Hematopoietic multipotent progenitor cell (in vitro differentiated cells): ENCODE measurements at regions not wholly inside any gene's neighbourhood (a gene's known extent, or its start where the extent isn't known, plus 50 kb on each side); places are given as distances from the start of the nearest gene placed in this dataset.

Source experiments
- DNase-seq, 3 donors: peaks; one replicate each; pipeline ENCODE4 v3.0.0-alpha.2; 2011 to 2015; ENCODE audit warnings: low read depth in 2 of 3, low spot score in 2 of 3

DNA sequence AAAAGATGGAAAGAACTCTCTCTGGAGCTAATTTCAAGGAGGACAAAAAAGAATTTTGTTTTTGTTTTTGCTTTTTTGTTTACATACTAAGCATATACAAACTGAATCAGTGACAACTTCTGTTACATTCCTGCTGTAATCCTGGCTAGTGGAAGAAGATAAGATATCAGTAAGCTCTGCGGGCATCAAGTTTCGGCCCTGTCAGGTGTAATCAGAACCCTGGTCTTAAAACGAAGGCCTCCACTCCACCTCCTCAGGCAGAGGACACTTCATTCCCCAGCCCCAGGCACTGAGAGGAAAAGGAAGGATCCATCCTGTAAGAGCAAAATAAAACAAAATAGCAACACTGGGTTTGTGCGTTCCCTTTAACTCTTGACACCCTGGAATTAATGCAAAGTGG lies 88.9 kb upstream of the ARHGAP29 start:
- no peak for DNase-seq

GRCh38 chr1:94325377-94326302 lies 88.3 kb upstream of the ARHGAP29 start:
- DNase-seq: no peak

- DNase-seq: no peak
Measured at GRCh38 chr1:94324178-94324544, 86.8 kb upstream of the ARHGAP29 start.

DNA sequence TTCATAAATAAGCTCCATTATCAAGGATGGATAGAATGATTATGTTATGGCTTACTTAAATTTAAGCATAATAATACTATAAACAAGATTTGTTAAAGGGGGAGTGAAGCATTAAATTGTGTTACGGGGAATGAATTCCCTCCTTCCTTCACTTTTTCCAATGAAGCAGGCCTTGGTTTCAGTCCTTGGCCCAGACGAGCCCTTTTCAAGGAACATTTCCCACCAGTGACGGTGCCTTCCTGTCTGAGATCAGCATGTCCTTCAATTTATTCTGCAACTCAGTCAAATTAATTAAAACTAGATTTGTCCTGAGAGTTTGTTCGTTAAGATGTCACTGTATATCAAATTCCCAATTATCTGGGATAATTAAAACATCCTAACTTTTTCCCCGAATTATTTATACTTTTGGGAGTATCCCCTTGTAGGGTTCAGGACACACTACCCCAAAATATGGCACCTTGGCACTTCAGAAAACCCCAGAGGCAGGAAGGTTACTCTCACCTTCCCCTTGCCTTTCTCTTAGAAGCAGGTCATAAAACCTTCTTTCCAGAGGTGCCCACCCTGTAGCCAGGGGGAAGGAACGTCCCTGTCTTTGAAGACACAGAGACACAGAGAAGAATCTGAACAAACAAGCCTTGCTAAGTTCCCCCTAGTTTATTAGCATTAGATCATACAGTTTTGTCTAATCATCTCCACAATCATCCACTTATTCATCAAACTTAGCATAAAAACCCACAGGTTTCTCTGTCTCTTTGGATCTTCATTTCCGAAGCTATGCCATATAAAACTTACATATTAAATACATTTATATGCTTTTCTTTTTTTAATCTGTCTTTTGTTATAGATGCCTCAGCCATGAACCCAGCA lies 86.2 kb upstream of the ARHGAP29 start:
- no peak for DNase-seq

DNA sequence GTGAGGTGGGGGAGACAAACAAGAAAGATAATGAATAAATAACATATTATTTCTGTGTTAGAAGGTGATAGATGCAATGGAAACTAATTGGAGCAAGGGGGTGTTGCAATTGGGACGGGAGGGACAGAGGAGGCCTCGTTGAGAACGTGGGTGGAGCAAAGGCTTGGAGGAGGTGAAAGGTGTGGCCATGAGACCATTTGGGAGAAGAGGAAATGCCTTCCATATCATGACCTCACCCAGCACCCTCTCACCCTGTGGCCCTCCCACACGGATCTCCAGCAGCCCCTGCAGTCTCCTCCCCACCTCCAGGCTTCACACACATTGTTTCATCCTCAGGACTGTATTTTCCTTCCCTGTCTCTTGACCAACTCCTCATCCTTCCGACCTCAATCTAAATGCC lies 85.3 kb upstream of the ARHGAP29 start:
- DNase-seq: no peak

DNA sequence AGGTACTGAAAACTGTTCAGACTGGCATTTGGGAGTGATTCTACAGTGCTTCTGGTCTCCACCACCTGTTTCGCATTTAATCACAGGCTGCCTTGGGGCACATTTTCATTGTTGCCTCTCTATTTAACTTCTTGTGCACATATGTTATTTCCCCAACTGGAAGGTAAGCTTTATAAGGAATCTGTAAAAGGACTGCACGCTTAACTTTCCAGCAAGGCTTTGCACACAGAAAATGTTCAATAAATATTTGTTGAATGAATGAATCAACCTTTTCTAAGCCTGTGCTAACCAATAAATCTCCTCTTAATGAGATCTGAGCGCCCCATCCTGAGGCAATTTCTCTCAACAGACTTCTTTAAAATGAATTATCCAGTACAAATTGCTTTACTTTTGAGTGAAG lies 84.3 kb upstream of the ARHGAP29 start:
- DNase-seq: no peak

- DNase-seq: no peak
Measured at GRCh38 chr1:94319319-94320102, 82.1 kb upstream of the ARHGAP29 start.

DNA sequence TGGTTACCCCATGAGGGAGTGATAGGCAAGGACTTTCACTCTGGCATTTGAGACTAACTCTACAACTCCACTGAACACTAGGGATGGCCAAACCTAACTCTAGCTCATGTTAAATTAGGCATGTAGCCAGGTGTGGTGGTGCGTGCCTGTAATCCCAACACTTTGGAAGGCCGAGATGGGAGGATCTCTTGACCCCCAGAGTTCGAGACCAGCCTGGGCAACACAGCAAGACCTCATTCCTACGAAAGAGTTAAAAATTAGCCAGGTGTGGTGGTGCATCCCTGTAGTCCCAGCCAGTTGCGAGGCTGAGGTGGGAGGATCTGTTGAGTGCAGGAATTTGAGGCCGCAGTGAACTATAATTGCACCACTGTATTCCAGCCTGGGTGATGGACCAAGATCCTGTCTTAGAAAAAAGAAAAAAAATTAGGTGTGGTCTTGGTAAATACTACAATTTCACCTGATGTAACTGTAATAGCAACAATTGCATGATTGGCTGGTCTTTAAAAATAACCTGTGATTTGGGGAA lies 81.2 kb upstream of the ARHGAP29 start:
- DNase-seq: no peak

GRCh38 chr1:94317790-94318188 lies 80.4 kb upstream of the ARHGAP29 start:
- DNase-seq: no peak

DNA sequence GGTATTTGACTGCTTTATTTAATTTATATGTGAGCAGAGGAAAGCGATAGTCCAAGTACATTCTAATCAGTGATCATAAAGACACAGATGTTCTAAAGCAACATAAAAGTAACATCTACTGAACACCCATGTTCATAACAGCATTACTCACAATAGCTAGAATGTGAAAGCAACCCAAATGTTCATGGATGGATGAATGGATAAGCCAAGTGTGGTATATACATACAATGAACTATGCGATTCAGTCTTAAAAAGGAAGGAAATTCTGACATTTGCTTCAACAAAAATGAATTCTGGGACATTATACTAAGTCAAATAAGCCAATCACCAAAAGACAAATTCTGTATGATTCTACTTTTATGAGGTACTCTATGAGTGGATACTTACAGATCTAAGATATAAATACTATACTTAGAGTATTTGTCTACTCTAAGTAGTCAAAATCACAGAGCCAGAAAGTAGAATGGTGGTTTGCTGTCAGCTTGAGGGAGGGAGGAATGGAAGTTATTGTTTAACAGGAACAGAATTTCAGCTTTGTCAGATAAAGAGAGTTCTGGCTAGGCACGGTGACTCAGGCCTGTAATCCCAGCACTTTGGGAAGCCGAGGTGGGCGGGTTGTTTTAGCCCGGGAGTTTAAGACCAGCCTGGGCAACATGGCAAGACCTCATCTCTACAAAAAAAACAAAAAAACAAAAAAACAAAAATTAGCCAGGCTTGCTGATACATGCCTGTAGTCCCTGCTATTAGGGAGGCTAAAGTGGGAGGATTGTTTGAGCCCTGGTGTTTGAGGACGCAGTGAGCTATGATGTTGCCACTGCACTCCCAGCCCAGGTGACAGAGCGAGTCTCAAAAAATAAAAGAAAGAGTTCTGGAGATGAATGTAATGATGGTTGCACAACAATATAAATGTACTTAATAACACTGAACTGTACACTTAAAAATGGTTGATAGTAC lies 79.7 kb upstream of the ARHGAP29 start:
- no peak for DNase-seq

DNA sequence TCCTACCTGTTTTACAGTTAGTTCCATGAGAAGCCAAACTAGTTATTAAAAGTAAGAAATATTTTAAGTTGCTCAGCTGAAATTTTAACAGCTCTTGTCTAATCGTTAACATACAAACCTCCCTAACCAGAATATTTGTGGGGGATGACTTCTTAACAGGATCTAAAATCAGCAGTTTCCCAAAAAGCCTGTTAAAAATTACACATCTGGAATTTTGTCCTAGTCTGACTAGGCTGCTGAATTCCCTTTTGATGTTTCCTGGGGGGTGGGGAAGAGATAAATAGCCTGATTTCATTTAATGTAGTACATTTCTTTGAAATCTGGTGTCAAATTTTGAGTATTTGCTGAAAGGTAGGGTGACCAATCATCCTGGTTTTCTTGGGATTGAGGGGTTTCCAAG lies 78.8 kb upstream of the ARHGAP29 start:
- DNase-seq: no peak

GRCh38 chr1:94315552-94316116 lies 78.2 kb upstream of the ARHGAP29 start:
- DNase-seq: no peak

DNA sequence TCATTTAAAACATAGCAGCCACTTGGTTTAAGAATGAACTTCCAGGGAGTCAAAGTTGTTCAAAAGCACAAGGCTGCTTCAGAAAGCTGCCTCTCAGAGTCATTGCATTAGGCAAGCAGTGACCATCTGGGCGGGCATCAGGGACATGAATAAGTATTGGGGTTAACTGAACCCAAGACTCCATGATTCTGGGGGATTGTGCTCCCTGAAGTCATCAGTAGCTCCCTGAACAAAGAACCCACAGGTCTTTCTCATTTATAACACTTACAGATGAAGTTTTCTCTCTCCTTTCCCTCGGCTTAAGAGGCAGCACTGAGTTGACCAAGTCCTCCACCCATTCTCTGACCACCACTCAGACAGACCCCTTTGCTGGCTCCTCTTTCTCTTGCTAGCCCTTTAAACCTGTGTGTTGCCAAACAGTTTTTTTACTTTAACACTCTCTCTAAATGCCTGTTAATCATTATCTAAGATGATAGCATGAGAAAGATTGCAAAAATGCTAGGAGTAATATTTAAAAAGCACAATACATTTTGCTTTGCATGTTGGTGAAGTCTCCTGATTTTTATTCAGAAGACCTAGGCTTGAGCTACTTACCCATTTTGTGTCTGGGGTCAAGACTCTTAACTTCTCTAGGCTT lies 77.0 kb upstream of the ARHGAP29 start:
- no peak for DNase-seq

- DNase-seq: no peak
Measured at GRCh38 chr1:94310570-94311270, 73.3 kb upstream of the ARHGAP29 start.

DNA sequence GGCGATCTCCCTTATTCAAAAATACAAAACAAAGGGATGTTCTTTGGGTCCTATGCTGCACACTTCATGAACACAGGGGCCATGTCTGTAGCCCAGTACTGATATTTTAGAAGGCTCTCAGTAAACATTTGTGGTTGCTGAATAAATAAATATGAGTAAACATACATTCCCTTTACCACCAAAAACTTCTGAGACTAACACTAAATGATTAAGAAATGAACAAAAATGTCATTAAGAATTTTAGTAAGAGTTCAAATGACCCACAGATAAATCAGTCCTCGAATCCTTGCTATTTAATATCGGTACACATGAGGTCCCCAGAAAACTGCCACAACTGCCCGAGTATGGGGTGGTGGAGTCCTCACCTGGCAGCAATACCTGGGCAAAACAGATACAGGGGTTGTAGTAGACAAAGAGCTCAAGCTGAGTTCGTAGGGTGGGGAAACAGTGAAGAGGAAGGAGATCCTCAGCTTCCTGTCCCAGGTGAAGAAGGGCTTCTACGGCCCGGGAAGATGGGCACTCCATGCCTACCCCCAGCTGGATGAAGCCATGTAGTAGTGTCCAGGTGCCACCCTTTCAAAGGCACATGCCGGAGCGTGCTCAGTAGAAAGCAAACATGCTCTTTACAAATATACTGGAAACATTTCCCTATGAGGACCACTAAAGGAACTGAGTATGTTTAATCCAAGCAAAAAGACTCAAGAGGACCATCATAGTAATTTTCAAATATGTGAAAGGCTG lies 72.6 kb upstream of the ARHGAP29 start:
- no peak for DNase-seq

GRCh38 chr1:94309216-94309615 lies 71.8 kb upstream of the ARHGAP29 start:
- no peak for DNase-seq

GRCh38 chr1:94306521-94306920 lies 69.1 kb upstream of the ARHGAP29 start:
- no peak for DNase-seq

DNA sequence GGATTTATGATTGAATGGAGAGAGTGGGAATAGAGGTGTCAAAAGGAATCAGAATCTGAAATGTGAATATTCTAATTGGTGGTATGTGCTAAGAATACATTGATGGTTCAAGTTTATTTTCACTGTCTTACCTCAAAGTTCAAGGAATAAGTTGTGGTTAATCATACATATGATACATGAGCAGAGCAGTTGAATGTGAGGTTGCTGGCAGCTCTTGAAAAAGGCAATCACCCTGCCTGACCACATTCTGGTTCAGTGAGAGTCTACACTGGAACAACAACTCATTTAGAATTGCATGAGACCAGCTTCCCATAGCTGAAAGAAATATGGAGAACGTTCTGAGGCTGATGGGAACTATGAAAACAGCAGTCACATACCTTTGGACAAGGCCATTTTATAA lies 68.3 kb upstream of the ARHGAP29 start:
- DNase-seq: no peak
